PC-9 (cell line): ENCODE measurements at regions not wholly inside any gene's neighbourhood (a gene's known extent, or its start where the extent isn't known, plus 50 kb on each side); places are given as distances from the start of the nearest gene placed in this dataset.

Source experiments
- BruUV-seq: library from RNA; stranded (reverse); fragments of 400-500 nt; replicated peaks from 2 replicates; lab custom pipeline; 2021; lab: Mats Ljungman, UMichigan
- CTCF ChIA-PET: fragments of 300-600 bp; sonication (Branson Sonifier 250); formaldehyde crosslinking; loops from one replicate; lab custom pipeline; 2022; ENCODE audit warnings: antibody characterized with exemption; lab: Charles Lee
- POLR2A ChIA-PET: fragments of 300-600 bp; sonication (Branson Sonifier 250); formaldehyde crosslinking; loops from one replicate; lab custom pipeline; 2022; ENCODE audit warnings: antibody characterized with exemption; ENCODE audit not compliant: unreplicated experiment; lab: Charles Lee
- DNase-seq, 2 experiments: peaks; one replicate each; pipeline versions ENCODE4 v3.0.0 to v3.0.0-alpha.2; 2015 to 2022; ENCODE audit warnings: mixed read lengths in 1 of 2
- H2AFZ ChIP-seq: fragments of 200-600 bp; sonication (generic); 2 replicates; pipeline ENCODE4 v1.8.1; 2017; ENCODE audit warnings: antibody characterized with exemption
- H3F3A ChIP-seq: fragments of 200-600 bp; sonication (generic); 2 replicates; pipeline ENCODE4 v1.8.1; 2017; ENCODE audit warnings: antibody characterized with exemption, mild to moderate bottlenecking, low read depth; ENCODE audit not compliant: insufficient read depth
- H3K27ac ChIP-seq: fragments of 200-600 bp; sonication (generic); 2 replicates; pipeline ENCODE4 v1.6.1; 2016; ENCODE audit warnings: mixed run types
- H3K27me3 ChIP-seq: fragments of 200-600 bp; sonication (generic); 2 replicates; pipeline ENCODE4 v1.6.1; 2016; ENCODE audit warnings: low read depth, mixed run types; ENCODE audit not compliant: insufficient read depth
- H3K36me3 ChIP-seq: fragments of 200-600 bp; sonication (generic); 2 replicates; pipeline ENCODE4 v1.6.1; 2016; ENCODE audit warnings: low read depth, mixed run types
- H3K4me1 ChIP-seq: fragments of 200-600 bp; sonication (generic); replicated peaks from 2 replicates; pipeline ENCODE4 v1.6.1; 2016; ENCODE audit warnings: mixed run types; ENCODE audit not compliant: insufficient read depth
- H3K4me2 ChIP-seq: fragments of 200-600 bp; sonication (generic); 2 replicates; pipeline ENCODE4 v1.6.1; 2017; ENCODE audit warnings: mixed run types
- H3K4me3 ChIP-seq: fragments of 200-600 bp; sonication (generic); 2 replicates; pipeline ENCODE4 v1.6.1; 2016; ENCODE audit warnings: mixed run types
- H3K79me2 ChIP-seq: fragments of 200-600 bp; sonication (generic); 2 replicates; pipeline ENCODE4 v1.6.1; 2017; ENCODE audit warnings: low read depth, mixed run types
- H3K9me2 ChIP-seq: fragments of 200-600 bp; sonication (generic); 2 replicates; pipeline ENCODE4 v1.8.1; 2017; ENCODE audit warnings: mild to moderate bottlenecking; ENCODE audit not compliant: insufficient read depth
- H3K9me3 ChIP-seq: fragments of 200-600 bp; sonication (generic); 2 replicates; pipeline ENCODE4 v1.8.1; 2016; ENCODE audit warnings: low read depth; ENCODE audit not compliant: insufficient read depth
- H4K20me1 ChIP-seq: fragments of 200-600 bp; sonication (generic); 2 replicates; pipeline ENCODE4 v1.8.1; 2017; ENCODE audit not compliant: insufficient read depth
- EZH2 ChIP-seq: fragments of 200-600 bp; sonication (generic); IDR thresholded peaks from 2 replicates; pipeline ENCODE4 v1.8.0; 2017; ENCODE audit warnings: antibody characterized with exemption, low read depth
- intact Hi-C: fragments of 100-400 bp; cut with micrococcal nuclease; formaldehyde crosslinking; loops from one replicate; pipeline ENCODE4 v1.10.0; 2022; ENCODE audit not compliant: unreplicated experiment
- TF ChIP-seq, protein P1 (sequence below): fragments of 200-600 bp; sonication (generic); conservative IDR thresholded peaks from 2 replicates; pipeline ENCODE4 v1.6.1; 2017; ENCODE audit warnings: mixed run types, antibody characterized with exemption, mild to moderate bottlenecking, moderate library complexity

- Histone ChIP-seq H3K36me3 (no peaks in the 10 kb centered on the region), H3K27ac (no peak overlapping the region), H3K4me3 (no peak overlapping the region), H3K79me2 (no peaks in the 10 kb centered on the region), H3F3A (peaks cover 2% of the 10 kb centered on the region; the same call in 1 of the 2 replicates), H3K9me2 (no peaks in the 10 kb centered on the region), H3K4me2 (no peak overlapping the region), H2AFZ (no peak overlapping the region), H3K27me3 (no peaks in the 10 kb centered on the region), H3K4me1 (peaks cover 11% of the 10 kb centered on the region), H4K20me1 (no peaks in the 10 kb centered on the region), H3K9me3 (no peaks in the 10 kb centered on the region)
- ChIA-PET CTCF (no interaction called here), POLR2A (no interaction called here)
- TF ChIP-seq, protein P1, sequence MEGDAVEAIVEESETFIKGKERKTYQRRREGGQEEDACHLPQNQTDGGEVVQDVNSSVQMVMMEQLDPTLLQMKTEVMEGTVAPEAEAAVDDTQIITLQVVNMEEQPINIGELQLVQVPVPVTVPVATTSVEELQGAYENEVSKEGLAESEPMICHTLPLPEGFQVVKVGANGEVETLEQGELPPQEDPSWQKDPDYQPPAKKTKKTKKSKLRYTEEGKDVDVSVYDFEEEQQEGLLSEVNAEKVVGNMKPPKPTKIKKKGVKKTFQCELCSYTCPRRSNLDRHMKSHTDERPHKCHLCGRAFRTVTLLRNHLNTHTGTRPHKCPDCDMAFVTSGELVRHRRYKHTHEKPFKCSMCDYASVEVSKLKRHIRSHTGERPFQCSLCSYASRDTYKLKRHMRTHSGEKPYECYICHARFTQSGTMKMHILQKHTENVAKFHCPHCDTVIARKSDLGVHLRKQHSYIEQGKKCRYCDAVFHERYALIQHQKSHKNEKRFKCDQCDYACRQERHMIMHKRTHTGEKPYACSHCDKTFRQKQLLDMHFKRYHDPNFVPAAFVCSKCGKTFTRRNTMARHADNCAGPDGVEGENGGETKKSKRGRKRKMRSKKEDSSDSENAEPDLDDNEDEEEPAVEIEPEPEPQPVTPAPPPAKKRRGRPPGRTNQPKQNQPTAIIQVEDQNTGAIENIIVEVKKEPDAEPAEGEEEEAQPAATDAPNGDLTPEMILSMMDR = no peak
- TF ChIP-seq EZH2 = no peak
- intact Hi-C loops = no loop called here
- DNase-seq = no peak
- BruUV-seq = no TSS peak
These were observed 70.0 kb downstream of the LMO4 start for GRCh38 chr1:87398641-87399040.

GRCh38 chr1:87399264-87399663, 70.6 kb downstream of the LMO4 start:
- DNase-seq = peak in 1 of 2 experiments; percentile 71
- BruUV-seq = no TSS peak

DNA sequence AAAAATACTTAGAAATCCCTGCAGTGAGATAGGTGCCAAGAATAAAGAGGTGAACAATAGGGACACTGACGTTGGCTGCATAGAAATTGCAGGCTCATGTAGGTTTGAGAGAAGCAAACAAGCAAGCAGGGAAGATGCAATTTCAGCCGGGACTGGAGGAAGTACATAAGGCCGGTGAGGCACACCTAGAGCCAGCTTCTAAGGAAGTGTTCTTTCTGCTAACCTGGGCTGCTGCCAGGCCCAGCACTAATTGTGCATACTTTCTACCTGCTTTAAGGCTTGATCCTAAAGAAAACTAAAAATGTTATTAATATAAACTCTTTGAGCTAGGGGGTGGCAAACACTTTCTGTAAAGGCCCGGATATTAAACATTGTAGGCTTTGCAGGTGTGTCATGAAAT, 71.0 kb downstream of the LMO4 start:
- H3K4me3 ChIP-seq = no peak overlapping the region
- POLR2A ChIA-PET = interaction anchor here (0.5 kb wide), 1 partner anchor 236 kb away, joined by 3 read pairs; no protein-coding TSS in a partner anchor
- H3K27me3 ChIP-seq = no peaks in the 10 kb centered on the region
- no peaks in the 10 kb centered on the region for H3K9me3 ChIP-seq
- DNase-seq = peak in 1 of 2 experiments; percentile 12
- BruUV-seq = no TSS peak
- H3K27ac ChIP-seq = no peak overlapping the region
- intact Hi-C loops = no loop called here
- H3K4me1 ChIP-seq = peaks cover 15% of the 10 kb centered on the region; the same call in 1 of the 2 replicates
- CTCF ChIA-PET = no interaction called here
- H3K36me3 ChIP-seq = no peaks in the 10 kb centered on the region
- no peaks in the 10 kb centered on the region for H3K79me2 ChIP-seq
- no peaks in the 10 kb centered on the region for H3K9me2 ChIP-seq
- H3F3A ChIP-seq = 0 out of 2 replicates have a peak, but pooled peaks cover 3% of the 10 kb centered on the region
- H4K20me1 ChIP-seq = no peaks in the 10 kb centered on the region
- TF ChIP-seq, protein P1 = no peak
- no peak for TF ChIP-seq EZH2
- H2AFZ ChIP-seq = no peak overlapping the region
- no peak overlapping the region for H3K4me2 ChIP-seq

More at GRCh38 chr1:87399264-87399663, 70.6 kb downstream of the LMO4 start:
- Histone ChIP-seq H3K27me3 (no peaks in the 10 kb centered on the region), H3K4me1 (peaks cover 15% of the 10 kb centered on the region; the same call in 1 of the 2 replicates), H4K20me1 (no peaks in the 10 kb centered on the region), H3K9me3 (no peaks in the 10 kb centered on the region), H3K36me3 (no peaks in the 10 kb centered on the region), H3K27ac (no peak overlapping the region), H2AFZ (no peak overlapping the region), H3K4me3 (no peak overlapping the region), H3K9me2 (no peaks in the 10 kb centered on the region), H3F3A (0 out of 2 replicates have a peak, but pooled peaks cover 1% of the 10 kb centered on the region), H3K79me2 (no peaks in the 10 kb centered on the region), H3K4me2 (no peak overlapping the region)
- intact Hi-C loops = no loop called here
- ChIA-PET CTCF (no interaction called here), POLR2A (no interaction called here)
- no peak for TF ChIP-seq EZH2
- TF ChIP-seq, protein P1 = no peak
